ENCODE measurements at regions not wholly inside any gene's neighbourhood (a gene's known extent, or its start where the extent isn't known, plus 50 kb on each side); places are given as distances from the start of the nearest gene placed in this dataset.

DNA sequence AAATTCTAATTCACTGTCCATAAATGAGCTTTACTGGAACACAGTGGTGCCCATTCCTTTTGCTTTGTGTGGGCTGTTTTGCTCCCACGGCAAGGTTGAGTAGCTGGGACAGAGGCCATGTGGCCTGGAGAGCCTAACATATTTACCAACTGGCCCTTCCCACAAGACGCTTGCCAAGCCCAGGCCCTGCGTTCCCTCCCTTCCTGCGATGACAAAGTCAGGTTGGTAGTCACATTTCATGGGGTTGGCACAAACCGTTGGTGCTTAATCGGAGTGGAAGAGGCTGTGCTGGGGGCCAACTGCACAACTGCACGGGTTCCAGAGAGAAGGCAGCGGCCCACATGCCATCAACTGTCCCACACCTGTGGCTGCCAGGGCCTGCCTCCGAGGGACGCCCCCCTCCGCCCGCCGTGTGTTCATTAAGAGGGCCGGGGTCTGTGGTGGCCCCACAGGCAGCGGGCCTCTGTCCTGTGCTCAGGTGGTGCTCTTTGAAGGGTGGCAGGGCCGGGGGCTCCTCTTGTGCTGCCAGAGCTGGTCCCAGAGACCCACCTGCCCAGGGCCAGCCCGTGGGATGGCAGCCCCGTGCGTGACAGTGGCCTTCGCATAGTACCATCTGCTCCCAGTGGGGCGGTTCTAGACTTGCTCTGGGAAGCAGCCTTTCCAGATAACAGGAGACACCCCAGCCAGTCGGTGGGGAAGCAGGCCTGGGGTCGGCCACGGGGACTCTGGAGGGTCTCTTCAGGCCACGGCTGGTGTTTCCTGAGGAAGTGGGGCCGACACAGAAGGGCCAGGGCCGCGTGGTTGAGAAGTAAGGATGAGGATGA is 81.5 kb upstream of the CLDN5 start (continued):
- TF ChIP-seq, protein P1, sequence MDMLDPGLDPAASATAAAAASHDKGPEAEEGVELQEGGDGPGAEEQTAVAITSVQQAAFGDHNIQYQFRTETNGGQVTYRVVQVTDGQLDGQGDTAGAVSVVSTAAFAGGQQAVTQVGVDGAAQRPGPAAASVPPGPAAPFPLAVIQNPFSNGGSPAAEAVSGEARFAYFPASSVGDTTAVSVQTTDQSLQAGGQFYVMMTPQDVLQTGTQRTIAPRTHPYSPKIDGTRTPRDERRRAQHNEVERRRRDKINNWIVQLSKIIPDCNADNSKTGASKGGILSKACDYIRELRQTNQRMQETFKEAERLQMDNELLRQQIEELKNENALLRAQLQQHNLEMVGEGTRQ (CRISPR knock-in tag; IDR thresholded peaks at IDR 0.05), result no peak
- no peak for TF ChIP-seq ZNF445 (CRISPR knock-in tag; IDR thresholded peaks at IDR 0.05; ENCODE audit: low read depth)
- no peak for TF ChIP-seq ZNF512 (tag; IDR thresholded peaks at IDR 0.05)
- TF ChIP-seq, protein P2, sequence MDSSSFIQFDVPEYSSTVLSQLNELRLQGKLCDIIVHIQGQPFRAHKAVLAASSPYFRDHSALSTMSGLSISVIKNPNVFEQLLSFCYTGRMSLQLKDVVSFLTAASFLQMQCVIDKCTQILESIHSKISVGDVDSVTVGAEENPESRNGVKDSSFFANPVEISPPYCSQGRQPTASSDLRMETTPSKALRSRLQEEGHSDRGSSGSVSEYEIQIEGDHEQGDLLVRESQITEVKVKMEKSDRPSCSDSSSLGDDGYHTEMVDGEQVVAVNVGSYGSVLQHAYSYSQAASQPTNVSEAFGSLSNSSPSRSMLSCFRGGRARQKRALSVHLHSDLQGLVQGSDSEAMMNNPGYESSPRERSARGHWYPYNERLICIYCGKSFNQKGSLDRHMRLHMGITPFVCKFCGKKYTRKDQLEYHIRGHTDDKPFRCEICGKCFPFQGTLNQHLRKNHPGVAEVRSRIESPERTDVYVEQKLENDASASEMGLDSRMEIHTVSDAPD (CRISPR knock-in tag; IDR thresholded peaks at IDR 0.05), result peak; percentile 3; the same call in 1 of the 2 replicates
- TF ChIP-seq, protein P3, sequence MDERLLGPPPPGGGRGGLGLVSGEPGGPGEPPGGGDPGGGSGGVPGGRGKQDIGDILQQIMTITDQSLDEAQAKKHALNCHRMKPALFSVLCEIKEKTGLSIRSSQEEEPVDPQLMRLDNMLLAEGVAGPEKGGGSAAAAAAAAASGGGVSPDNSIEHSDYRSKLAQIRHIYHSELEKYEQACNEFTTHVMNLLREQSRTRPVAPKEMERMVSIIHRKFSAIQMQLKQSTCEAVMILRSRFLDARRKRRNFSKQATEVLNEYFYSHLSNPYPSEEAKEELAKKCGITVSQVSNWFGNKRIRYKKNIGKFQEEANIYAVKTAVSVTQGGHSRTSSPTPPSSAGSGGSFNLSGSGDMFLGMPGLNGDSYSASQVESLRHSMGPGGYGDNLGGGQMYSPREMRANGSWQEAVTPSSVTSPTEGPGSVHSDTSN (CRISPR knock-in tag; IDR thresholded peaks at IDR 0.05; ENCODE audit: low read depth), result 0 out of 2 replicates have a peak, but pooled peaks have one; percentile 0
- TF ChIP-seq, protein P3 (tag; conservative IDR thresholded peaks at IDR 0.05; ENCODE audit: low read depth), result no peak
- TF ChIP-seq FOXP1 (CRISPR knock-in tag; IDR thresholded peaks at IDR 0.05), result no peak
- TF ChIP-seq ZNF124 (CRISPR knock-in tag; IDR thresholded peaks at IDR 0.05), result 0 out of 2 replicates have a peak, but pooled peaks have one; percentile 73
- TF ChIP-seq, protein P4, sequence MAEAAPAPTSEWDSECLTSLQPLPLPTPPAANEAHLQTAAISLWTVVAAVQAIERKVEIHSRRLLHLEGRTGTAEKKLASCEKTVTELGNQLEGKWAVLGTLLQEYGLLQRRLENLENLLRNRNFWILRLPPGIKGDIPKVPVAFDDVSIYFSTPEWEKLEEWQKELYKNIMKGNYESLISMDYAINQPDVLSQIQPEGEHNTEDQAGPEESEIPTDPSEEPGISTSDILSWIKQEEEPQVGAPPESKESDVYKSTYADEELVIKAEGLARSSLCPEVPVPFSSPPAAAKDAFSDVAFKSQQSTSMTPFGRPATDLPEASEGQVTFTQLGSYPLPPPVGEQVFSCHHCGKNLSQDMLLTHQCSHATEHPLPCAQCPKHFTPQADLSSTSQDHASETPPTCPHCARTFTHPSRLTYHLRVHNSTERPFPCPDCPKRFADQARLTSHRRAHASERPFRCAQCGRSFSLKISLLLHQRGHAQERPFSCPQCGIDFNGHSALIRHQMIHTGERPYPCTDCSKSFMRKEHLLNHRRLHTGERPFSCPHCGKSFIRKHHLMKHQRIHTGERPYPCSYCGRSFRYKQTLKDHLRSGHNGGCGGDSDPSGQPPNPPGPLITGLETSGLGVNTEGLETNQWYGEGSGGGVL (CRISPR knock-in tag; IDR thresholded peaks at IDR 0.05), result no peak
- TF ChIP-seq BMI1 (IDR thresholded peaks at IDR 0.05; ENCODE audit: low read length), result no peak
- no peak for TF ChIP-seq ZSCAN32 (CRISPR knock-in tag; IDR thresholded peaks at IDR 0.05)
- TF ChIP-seq, protein P5, sequence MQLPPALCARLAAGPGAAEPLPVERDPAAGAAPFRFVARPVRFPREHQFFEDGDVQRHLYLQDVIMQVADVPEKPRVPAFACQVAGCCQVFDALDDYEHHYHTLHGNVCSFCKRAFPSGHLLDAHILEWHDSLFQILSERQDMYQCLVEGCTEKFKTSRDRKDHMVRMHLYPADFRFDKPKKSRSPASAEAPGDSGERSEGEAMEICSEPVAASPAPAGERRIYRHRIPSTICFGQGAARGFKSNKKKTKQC (CRISPR knock-in tag; IDR thresholded peaks at IDR 0.05), result peak; percentile 47; the same call in 1 of the 2 replicates
